ENCODE measurements at regions not wholly inside any gene's neighbourhood (a gene's known extent, or its start where the extent isn't known, plus 50 kb on each side); places are given as distances from the start of the nearest gene placed in this dataset.

- no peak for DNase-seq (ENCODE audit: low read depth)
- no peak for TF ChIP-seq CTCF (IDR thresholded peaks at IDR 0.05; ENCODE audit: insufficient read depth, low read depth, low read length, missing control alignments)
- H3K4me3 ChIP-seq (ENCODE audit: low read length): no peak overlapping the region
Measured at GRCh38 chr12:127431177-127431576, 835.8 kb upstream of the TMEM132C start.

GRCh38 chr12:127431594-127431993 lies 835.4 kb upstream of the TMEM132C start:
- H3K4me3 ChIP-seq (ENCODE audit: low read length): no peak overlapping the region
- no peak for TF ChIP-seq CTCF (IDR thresholded peaks at IDR 0.05; ENCODE audit: insufficient read depth, low read depth, low read length, missing control alignments)
- no peak for DNase-seq (ENCODE audit: low read depth)

GRCh38 chr12:127435439-127435838 lies 831.5 kb upstream of the TMEM132C start:
- no peak for TF ChIP-seq CTCF (IDR thresholded peaks at IDR 0.05; ENCODE audit: insufficient read depth, low read depth, low read length, missing control alignments)
- no peak overlapping the region for H3K4me3 ChIP-seq (ENCODE audit: low read length)
- DNase-seq (ENCODE audit: low read depth): no peak

GRCh38 chr12:127438512-127439244 lies 828.3 kb upstream of the TMEM132C start:
- no peak for TF ChIP-seq CTCF (IDR thresholded peaks at IDR 0.05; ENCODE audit: insufficient read depth, low read depth, low read length, missing control alignments)
- H3K4me3 ChIP-seq (ENCODE audit: low read length): no peak overlapping the region
- DNase-seq (ENCODE audit: low read depth): no peak

GRCh38 chr12:127445581-127446139 lies 821.3 kb upstream of the TMEM132C start:
- no peak overlapping the region for H3K4me3 ChIP-seq (ENCODE audit: low read length)
- TF ChIP-seq CTCF (IDR thresholded peaks at IDR 0.05; ENCODE audit: insufficient read depth, low read depth, low read length, missing control alignments): no peak
- no peak for DNase-seq (ENCODE audit: low read depth)

GRCh38 chr12:127448906-127449305 lies 818.1 kb upstream of the TMEM132C start:
- no peak for TF ChIP-seq CTCF (IDR thresholded peaks at IDR 0.05; ENCODE audit: insufficient read depth, low read depth, low read length, missing control alignments)
- H3K4me3 ChIP-seq (ENCODE audit: low read length): no peak overlapping the region
- DNase-seq (ENCODE audit: low read depth): no peak

- no peak overlapping the region for H3K4me3 ChIP-seq (ENCODE audit: low read length)
- TF ChIP-seq CTCF (IDR thresholded peaks at IDR 0.05; ENCODE audit: insufficient read depth, low read depth, low read length, missing control alignments): no peak
- DNase-seq (ENCODE audit: low read depth): no peak
Measured at GRCh38 chr12:127450826-127451225, 816.1 kb upstream of the TMEM132C start.

Measured in epithelial cell of esophagus (primary cell).